Activated naive CD8-positive, alpha-beta T cell treated with anti-CD3 and anti-CD28 coated beads, Interleukin-2, amount 50 U/mL, for 24 hours (primary cell): ENCODE measurements at regions not wholly inside any gene's neighbourhood (a gene's known extent, or its start where the extent isn't known, plus 50 kb on each side); places are given as distances from the start of the nearest gene placed in this dataset.

Source experiments
- ATAC-seq: fragments of 150-1000 bp; cut with Tn5 transposase; one replicate; pipeline ENCODE4 v1.10.0; 2021
- DNase-seq: peaks from one replicate; pipeline ENCODE4 v3.0.0; 2021
- H3K27ac Mint-ChIP-seq: one replicate; pipeline ENCODE4 v1.8.0; 2021; ENCODE audit warnings: mild to moderate bottlenecking, mixed read lengths
- H3K27me3 Mint-ChIP-seq: one replicate; pipeline ENCODE4 v1.8.0; 2021; ENCODE audit warnings: mixed read lengths
- H3K36me3 Mint-ChIP-seq: one replicate; pipeline ENCODE4 v1.8.0; 2021; ENCODE audit warnings: low read depth, mixed read lengths
- H3K4me1 Mint-ChIP-seq: one replicate; pipeline ENCODE4 v1.8.0; 2021; ENCODE audit warnings: mixed read lengths
- H3K4me3 Mint-ChIP-seq: one replicate; pipeline ENCODE4 v1.8.0; 2021; ENCODE audit warnings: mild to moderate bottlenecking, moderate library complexity, mixed read lengths
- H3K9me3 Mint-ChIP-seq: one replicate; pipeline ENCODE4 v1.8.0; 2021; ENCODE audit warnings: mixed read lengths

- DNase-seq (no peak), ATAC-seq (no peak)
- Mint-ChIP-seq H3K4me1 (no peaks in the 10 kb centered on the region), H3K27ac (no peak overlapping the region), H3K9me3 (peaks cover 10% of the 10 kb centered on the region), H3K27me3 (peaks cover 2% of the 10 kb centered on the region), H3K36me3 (no peaks in the 10 kb centered on the region), H3K4me3 (no peak overlapping the region)
These were observed 181.7 kb upstream of the RIOK2 start for GRCh38 chr5:97364731-97365130.

GRCh38 chr5:97365163-97365845 lies 182.3 kb upstream of the RIOK2 start:
- peaks cover 13% of the 10 kb centered on the region for H3K9me3 Mint-ChIP-seq
- H3K27ac Mint-ChIP-seq: no peak overlapping the region
- peaks cover 2% of the 10 kb centered on the region for H3K36me3 Mint-ChIP-seq
- H3K4me1 Mint-ChIP-seq: no peaks in the 10 kb centered on the region
- no peak for DNase-seq
- no peak for ATAC-seq
- H3K4me3 Mint-ChIP-seq: no peak overlapping the region
- H3K27me3 Mint-ChIP-seq: peaks cover 2% of the 10 kb centered on the region

- ATAC-seq (no peak), DNase-seq (no peak)
- no peaks in the 10 kb centered on the region for H3K4me1 Mint-ChIP-seq
- H3K9me3 Mint-ChIP-seq: peaks cover 14% of the 10 kb centered on the region
- H3K36me3 Mint-ChIP-seq: peaks cover 2% of the 10 kb centered on the region
- H3K27ac Mint-ChIP-seq: no peak overlapping the region
- peaks cover 2% of the 10 kb centered on the region for H3K27me3 Mint-ChIP-seq
- no peak overlapping the region for H3K4me3 Mint-ChIP-seq
These were observed 182.9 kb upstream of the RIOK2 start for GRCh38 chr5:97365918-97366317.

GRCh38 chr5:97375959-97376358 lies 192.9 kb upstream of the RIOK2 start:
- DNase-seq (no peak), ATAC-seq (no peak)
- Mint-ChIP-seq H3K27ac (no peak overlapping the region), H3K4me1 (no peaks in the 10 kb centered on the region), H3K36me3 (no peaks in the 10 kb centered on the region), H3K9me3 (peaks cover 6% of the 10 kb centered on the region), H3K4me3 (no peak overlapping the region), H3K27me3 (no peaks in the 10 kb centered on the region)

- no peak overlapping the region for H3K4me3 Mint-ChIP-seq
- H3K27me3 Mint-ChIP-seq: no peaks in the 10 kb centered on the region
- DNase-seq (no peak), ATAC-seq (no peak)
- H3K9me3 Mint-ChIP-seq: peaks cover 3% of the 10 kb centered on the region
- no peaks in the 10 kb centered on the region for H3K36me3 Mint-ChIP-seq
- no peak overlapping the region for H3K27ac Mint-ChIP-seq
- H3K4me1 Mint-ChIP-seq: no peaks in the 10 kb centered on the region
These were observed 194.5 kb upstream of the RIOK2 start for GRCh38 chr5:97377582-97377981.

GRCh38 chr5:97383996-97384395 lies 200.9 kb upstream of the RIOK2 start:
- Mint-ChIP-seq H3K9me3 (no peaks in the 10 kb centered on the region), H3K36me3 (no peaks in the 10 kb centered on the region), H3K4me3 (no peak overlapping the region), H3K27ac (no peak overlapping the region), H3K4me1 (no peaks in the 10 kb centered on the region), H3K27me3 (no peaks in the 10 kb centered on the region)
- ATAC-seq (no peak), DNase-seq (no peak)

GRCh38 chr5:97388794-97389193 lies 205.7 kb upstream of the RIOK2 start:
- DNase-seq: no peak
- no peaks in the 10 kb centered on the region for H3K36me3 Mint-ChIP-seq
- H3K27me3 Mint-ChIP-seq: no peaks in the 10 kb centered on the region
- no peak overlapping the region for H3K4me3 Mint-ChIP-seq
- no peak overlapping the region for H3K27ac Mint-ChIP-seq
- ATAC-seq: no peak
- no peaks in the 10 kb centered on the region for H3K4me1 Mint-ChIP-seq
- H3K9me3 Mint-ChIP-seq: no peaks in the 10 kb centered on the region

GRCh38 chr5:97400537-97400936 lies 217.5 kb upstream of the RIOK2 start:
- Mint-ChIP-seq H3K27me3 (no peaks in the 10 kb centered on the region), H3K4me1 (no peaks in the 10 kb centered on the region), H3K9me3 (no peaks in the 10 kb centered on the region), H3K27ac (no peak overlapping the region), H3K36me3 (no peaks in the 10 kb centered on the region), H3K4me3 (no peak overlapping the region)
- ATAC-seq (no peak), DNase-seq (no peak)

GRCh38 chr5:97405941-97406340 lies 222.9 kb upstream of the RIOK2 start:
- H3K9me3 Mint-ChIP-seq: no peaks in the 10 kb centered on the region
- H3K4me3 Mint-ChIP-seq: no peak overlapping the region
- no peak overlapping the region for H3K27ac Mint-ChIP-seq
- no peaks in the 10 kb centered on the region for H3K27me3 Mint-ChIP-seq
- DNase-seq (no peak), ATAC-seq (no peak)
- H3K36me3 Mint-ChIP-seq: no peaks in the 10 kb centered on the region
- no peaks in the 10 kb centered on the region for H3K4me1 Mint-ChIP-seq

GRCh38 chr5:97406946-97407676 lies 224.1 kb upstream of the RIOK2 start:
- Mint-ChIP-seq H3K27me3 (no peaks in the 10 kb centered on the region), H3K36me3 (no peaks in the 10 kb centered on the region), H3K27ac (no peak overlapping the region), H3K4me3 (no peak overlapping the region), H3K4me1 (no peaks in the 10 kb centered on the region), H3K9me3 (no peaks in the 10 kb centered on the region)
- ATAC-seq (no peak), DNase-seq (no peak)

GRCh38 chr5:97408331-97408730 lies 225.3 kb upstream of the RIOK2 start:
- no peak overlapping the region for H3K4me3 Mint-ChIP-seq
- H3K36me3 Mint-ChIP-seq: no peaks in the 10 kb centered on the region
- ATAC-seq (no peak), DNase-seq (no peak)
- H3K27ac Mint-ChIP-seq: no peak overlapping the region
- no peaks in the 10 kb centered on the region for H3K4me1 Mint-ChIP-seq
- no peaks in the 10 kb centered on the region for H3K27me3 Mint-ChIP-seq
- H3K9me3 Mint-ChIP-seq: no peaks in the 10 kb centered on the region

- ATAC-seq (no peak), DNase-seq (no peak)
- H3K9me3 Mint-ChIP-seq: no peaks in the 10 kb centered on the region
- no peaks in the 10 kb centered on the region for H3K27me3 Mint-ChIP-seq
- no peak overlapping the region for H3K4me3 Mint-ChIP-seq
- H3K27ac Mint-ChIP-seq: no peak overlapping the region
- no peaks in the 10 kb centered on the region for H3K36me3 Mint-ChIP-seq
- no peaks in the 10 kb centered on the region for H3K4me1 Mint-ChIP-seq
These were observed 229.9 kb upstream of the RIOK2 start for GRCh38 chr5:97412959-97413358.

- Mint-ChIP-seq H3K27me3 (no peaks in the 10 kb centered on the region), H3K4me1 (no peaks in the 10 kb centered on the region), H3K27ac (no peak overlapping the region), H3K36me3 (no peaks in the 10 kb centered on the region), H3K9me3 (no peaks in the 10 kb centered on the region), H3K4me3 (no peak overlapping the region)
- ATAC-seq (no peak), DNase-seq (no peak)
These were observed 234.9 kb upstream of the RIOK2 start for GRCh38 chr5:97417986-97418385.

GRCh38 chr5:97418462-97418861 lies 235.4 kb upstream of the RIOK2 start:
- no peak for ATAC-seq
- Mint-ChIP-seq H3K9me3 (no peaks in the 10 kb centered on the region), H3K36me3 (no peaks in the 10 kb centered on the region), H3K27me3 (no peaks in the 10 kb centered on the region), H3K27ac (no peak overlapping the region), H3K4me3 (no peak overlapping the region), H3K4me1 (no peaks in the 10 kb centered on the region)
- no peak for DNase-seq

- no peak overlapping the region for H3K27ac Mint-ChIP-seq
- H3K4me3 Mint-ChIP-seq: no peak overlapping the region
- H3K36me3 Mint-ChIP-seq: no peaks in the 10 kb centered on the region
- no peak for DNase-seq
- no peaks in the 10 kb centered on the region for H3K27me3 Mint-ChIP-seq
- no peak for ATAC-seq
- no peaks in the 10 kb centered on the region for H3K4me1 Mint-ChIP-seq
- no peaks in the 10 kb centered on the region for H3K9me3 Mint-ChIP-seq
These were observed 237.6 kb upstream of the RIOK2 start for GRCh38 chr5:97420646-97421045.
